ENCODE measurements at regions not wholly inside any gene's neighbourhood (a gene's known extent, or its start where the extent isn't known, plus 50 kb on each side); places are given as distances from the start of the nearest gene placed in this dataset.

DNA sequence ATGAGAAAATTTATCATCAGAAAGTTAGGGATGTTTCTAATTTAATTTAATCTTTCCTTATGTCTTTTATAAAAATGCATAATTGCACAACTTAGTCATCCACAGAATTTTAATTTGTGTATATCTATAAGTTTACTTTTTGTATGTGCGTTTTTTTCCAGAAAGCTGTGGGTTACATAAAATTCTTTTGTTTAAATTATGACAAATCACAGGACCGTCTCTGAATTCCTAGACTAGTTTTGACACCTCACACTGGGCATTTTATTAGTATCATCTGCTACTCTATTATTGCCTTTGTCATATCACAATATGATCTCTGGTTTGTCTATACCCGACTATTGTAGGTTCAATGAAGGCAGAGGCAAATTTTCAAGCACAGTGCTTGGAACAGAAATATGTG is 482.4 kb upstream of the SEMA3D start:
- DNase-seq (ENCODE audit: low read depth), result no peak
- TF ChIP-seq, protein P1, sequence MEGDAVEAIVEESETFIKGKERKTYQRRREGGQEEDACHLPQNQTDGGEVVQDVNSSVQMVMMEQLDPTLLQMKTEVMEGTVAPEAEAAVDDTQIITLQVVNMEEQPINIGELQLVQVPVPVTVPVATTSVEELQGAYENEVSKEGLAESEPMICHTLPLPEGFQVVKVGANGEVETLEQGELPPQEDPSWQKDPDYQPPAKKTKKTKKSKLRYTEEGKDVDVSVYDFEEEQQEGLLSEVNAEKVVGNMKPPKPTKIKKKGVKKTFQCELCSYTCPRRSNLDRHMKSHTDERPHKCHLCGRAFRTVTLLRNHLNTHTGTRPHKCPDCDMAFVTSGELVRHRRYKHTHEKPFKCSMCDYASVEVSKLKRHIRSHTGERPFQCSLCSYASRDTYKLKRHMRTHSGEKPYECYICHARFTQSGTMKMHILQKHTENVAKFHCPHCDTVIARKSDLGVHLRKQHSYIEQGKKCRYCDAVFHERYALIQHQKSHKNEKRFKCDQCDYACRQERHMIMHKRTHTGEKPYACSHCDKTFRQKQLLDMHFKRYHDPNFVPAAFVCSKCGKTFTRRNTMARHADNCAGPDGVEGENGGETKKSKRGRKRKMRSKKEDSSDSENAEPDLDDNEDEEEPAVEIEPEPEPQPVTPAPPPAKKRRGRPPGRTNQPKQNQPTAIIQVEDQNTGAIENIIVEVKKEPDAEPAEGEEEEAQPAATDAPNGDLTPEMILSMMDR (IDR thresholded peaks at IDR 0.05; ENCODE audit: low read depth, low read length, missing control alignments), result no peak
- no peak overlapping the region for H3K4me3 ChIP-seq (ENCODE audit: low read depth, low read length)
- in situ Hi-C loops (cut with HindIII; ENCODE audit: low sequenced_read_pairs), result no loop called here

DNA sequence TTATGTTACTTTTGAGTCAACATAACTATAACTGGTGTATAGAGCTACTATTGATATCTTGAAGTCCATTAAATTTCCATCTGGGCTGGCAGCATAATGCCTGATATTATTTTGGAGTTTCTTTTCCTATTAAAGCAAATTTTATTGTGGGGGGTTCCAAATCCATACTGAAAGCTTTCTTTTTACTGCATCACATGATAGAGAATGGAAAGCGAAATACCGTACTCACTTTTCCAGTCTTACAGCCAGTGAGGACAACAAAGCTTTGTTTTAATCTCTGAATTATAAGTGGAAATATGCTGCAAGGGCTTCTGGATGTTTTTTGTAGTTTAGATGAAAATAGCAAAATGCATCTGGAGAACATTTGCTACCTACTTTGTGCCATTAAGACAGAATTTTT is 477.5 kb upstream of the SEMA3D start:
- DNase-seq (ENCODE audit: low read depth), result no peak
- TF ChIP-seq, protein P1 (IDR thresholded peaks at IDR 0.05; ENCODE audit: low read depth, low read length, missing control alignments), result no peak
- in situ Hi-C loops (cut with HindIII; ENCODE audit: low sequenced_read_pairs), result no loop called here
- H3K4me3 ChIP-seq (ENCODE audit: low read depth, low read length), result no peak overlapping the region

DNA sequence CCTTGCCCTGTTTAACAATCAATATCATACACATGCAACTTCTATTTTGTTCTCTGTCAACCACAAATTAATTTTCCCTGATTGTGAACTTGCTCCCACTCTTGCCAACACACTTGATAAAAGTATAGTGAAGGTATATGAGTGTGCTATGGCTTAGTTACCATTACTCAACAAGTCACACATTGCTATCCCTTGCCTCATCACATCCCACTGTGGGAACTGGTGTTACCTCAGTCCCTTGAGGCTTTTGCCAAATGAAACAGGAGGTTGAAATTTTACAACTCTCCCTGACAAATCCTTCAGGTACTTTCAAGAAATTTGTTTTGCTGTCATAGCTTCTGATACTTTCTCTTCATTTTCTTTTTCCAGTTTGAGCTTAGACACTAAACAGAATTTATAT is 472.5 kb upstream of the SEMA3D start:
- in situ Hi-C loops (cut with HindIII; ENCODE audit: low sequenced_read_pairs), result no loop called here
- DNase-seq (ENCODE audit: low read depth), result no peak
- TF ChIP-seq, protein P1 (IDR thresholded peaks at IDR 0.05; ENCODE audit: low read depth, low read length, missing control alignments), result no peak
- H3K4me3 ChIP-seq (ENCODE audit: low read depth, low read length), result no peak overlapping the region

DNA sequence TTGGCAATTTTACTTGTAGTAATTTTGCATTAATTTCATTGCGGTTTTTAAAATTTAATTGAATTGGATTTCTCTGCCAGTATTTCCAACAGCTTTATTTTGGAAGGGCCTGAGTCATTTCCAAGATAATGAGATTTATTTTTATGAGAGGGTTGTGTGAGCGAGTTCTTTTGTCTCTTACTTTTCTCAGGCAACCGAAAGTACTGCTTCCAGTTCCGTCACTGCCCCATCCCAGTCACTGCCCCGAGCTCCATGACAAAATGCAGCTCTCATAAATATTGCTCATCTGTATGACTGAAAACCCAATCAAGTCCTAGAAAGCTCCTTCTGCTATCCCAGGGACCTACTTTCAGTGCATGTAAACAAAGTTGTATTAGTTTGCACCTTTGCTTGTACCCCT is 468.4 kb upstream of the SEMA3D start:
- in situ Hi-C loops (cut with HindIII; ENCODE audit: low sequenced_read_pairs), result no loop called here
- DNase-seq (ENCODE audit: low read depth), result no peak
- no peak overlapping the region for H3K4me3 ChIP-seq (ENCODE audit: low read depth, low read length)
- TF ChIP-seq, protein P1 (IDR thresholded peaks at IDR 0.05; ENCODE audit: low read depth, low read length, missing control alignments), result no peak

DNA sequence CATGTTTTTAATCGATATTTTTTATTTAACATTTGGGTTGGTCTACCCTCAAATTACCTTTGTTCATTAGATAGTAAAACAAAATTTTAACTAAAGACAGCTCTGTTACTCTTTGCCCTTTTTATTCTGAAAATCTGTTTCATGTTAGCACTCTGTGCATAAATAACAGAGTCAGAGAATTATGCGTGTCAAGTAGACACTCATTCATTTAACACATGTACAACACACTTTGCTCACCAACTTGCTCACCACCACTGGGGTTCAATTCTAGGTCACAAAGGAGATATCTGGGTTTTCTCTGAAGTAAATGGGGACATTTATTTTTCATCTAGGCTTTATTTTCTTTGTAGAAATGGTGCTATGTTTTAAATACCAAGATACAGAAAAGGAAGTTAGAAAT is 457.4 kb upstream of the SEMA3D start:
- TF ChIP-seq, protein P1 (IDR thresholded peaks at IDR 0.05; ENCODE audit: low read depth, low read length, missing control alignments), result no peak
- in situ Hi-C loops (cut with HindIII; ENCODE audit: low sequenced_read_pairs), result no loop called here

DNA sequence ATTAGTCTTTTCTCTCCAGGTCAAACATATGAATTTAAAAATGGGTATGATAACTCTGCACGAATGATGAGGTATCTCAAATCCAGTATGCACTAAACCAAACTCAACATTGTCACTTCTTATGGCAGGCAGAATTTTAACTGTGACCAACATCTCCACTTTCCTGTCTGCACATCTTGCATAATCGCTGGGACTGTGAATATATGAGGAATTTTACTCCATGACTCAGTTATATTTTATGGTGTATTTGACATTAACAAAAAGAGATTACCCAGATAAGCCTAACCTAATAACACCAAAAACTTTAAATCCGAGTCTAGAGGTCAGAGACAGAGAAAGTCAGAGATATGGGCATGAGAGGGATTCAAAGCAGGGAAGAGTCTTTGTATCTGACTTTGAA is 454.5 kb upstream of the SEMA3D start:
- in situ Hi-C loops (cut with HindIII; ENCODE audit: low sequenced_read_pairs), result no loop called here
- DNase-seq (ENCODE audit: low read depth), result no peak
- H3K4me3 ChIP-seq (ENCODE audit: low read depth, low read length), result no peak overlapping the region
- TF ChIP-seq, protein P1 (IDR thresholded peaks at IDR 0.05; ENCODE audit: low read depth, low read length, missing control alignments), result no peak

More for the DNA sequence above, 457.4 kb upstream of the SEMA3D start:
- no peak for DNase-seq (ENCODE audit: low read depth)
- H3K4me3 ChIP-seq (ENCODE audit: low read depth, low read length), result no peak overlapping the region

DNA sequence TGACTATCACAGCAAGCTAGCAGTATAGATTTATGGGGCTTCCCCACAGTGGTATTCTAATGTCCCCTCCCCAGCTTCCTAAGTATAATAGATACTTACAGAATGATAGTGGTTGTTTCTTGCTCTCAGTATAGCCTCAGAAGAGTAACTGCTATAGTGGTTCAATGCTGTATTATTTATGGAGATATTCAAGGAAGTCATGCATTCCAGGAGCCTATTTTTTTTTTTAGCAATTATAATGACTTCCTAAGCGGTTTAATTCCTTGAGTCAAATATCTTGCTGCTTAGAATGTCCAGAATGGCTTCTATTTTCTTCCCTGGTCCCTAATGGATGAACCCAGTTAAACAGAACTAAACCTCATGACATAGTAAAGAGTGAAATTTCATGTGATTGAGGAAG is 451.5 kb upstream of the SEMA3D start:
- no peak for DNase-seq (ENCODE audit: low read depth)
- TF ChIP-seq, protein P1 (IDR thresholded peaks at IDR 0.05; ENCODE audit: low read depth, low read length, missing control alignments), result no peak
- in situ Hi-C loops (cut with HindIII; ENCODE audit: low sequenced_read_pairs), result no loop called here
- no peak overlapping the region for H3K4me3 ChIP-seq (ENCODE audit: low read depth, low read length)
